B cell (primary cell): ENCODE measurements at regions not wholly inside any gene's neighbourhood (a gene's known extent, or its start where the extent isn't known, plus 50 kb on each side); places are given as distances from the start of the nearest gene placed in this dataset.

Experiments used
- EZH2 ChIP-seq: IDR thresholded peaks from 2 replicates; pipeline ENCODE4 v1.6.1; 2012; ENCODE audit warnings: borderline replicate concordance, low read depth, mild to moderate bottlenecking, moderate library complexity, low read length; ENCODE audit not compliant: insufficient read depth, poor library complexity, severe bottlenecking
- TF ChIP-seq, protein P1 (sequence below): fragments of 200-600 bp; IDR thresholded peaks from one replicate; pipeline ENCODE4 v1.8.0; 2022; ENCODE audit warnings: antibody characterized with exemption, mild to moderate bottlenecking

DNA sequence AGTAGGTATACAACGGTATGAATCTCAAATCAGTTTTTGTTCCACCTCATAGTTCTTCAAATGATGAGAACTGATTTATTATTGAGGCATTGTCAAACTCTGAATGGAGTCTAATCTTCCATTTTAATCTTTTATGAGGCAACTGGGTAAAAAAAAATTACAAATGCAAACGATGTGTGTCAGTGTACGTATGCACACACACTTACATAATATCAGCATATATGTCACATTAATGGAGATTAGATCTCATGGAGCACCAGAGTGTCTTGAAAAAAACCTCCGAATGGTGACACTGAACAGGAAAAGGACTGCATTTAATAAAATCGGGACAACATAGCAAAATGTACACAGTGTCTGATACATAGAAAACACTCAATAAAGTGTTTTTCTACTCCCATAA is 842.7 kb downstream of the EFNB2 start:
- TF ChIP-seq EZH2: no peak
- TF ChIP-seq, protein P1, sequence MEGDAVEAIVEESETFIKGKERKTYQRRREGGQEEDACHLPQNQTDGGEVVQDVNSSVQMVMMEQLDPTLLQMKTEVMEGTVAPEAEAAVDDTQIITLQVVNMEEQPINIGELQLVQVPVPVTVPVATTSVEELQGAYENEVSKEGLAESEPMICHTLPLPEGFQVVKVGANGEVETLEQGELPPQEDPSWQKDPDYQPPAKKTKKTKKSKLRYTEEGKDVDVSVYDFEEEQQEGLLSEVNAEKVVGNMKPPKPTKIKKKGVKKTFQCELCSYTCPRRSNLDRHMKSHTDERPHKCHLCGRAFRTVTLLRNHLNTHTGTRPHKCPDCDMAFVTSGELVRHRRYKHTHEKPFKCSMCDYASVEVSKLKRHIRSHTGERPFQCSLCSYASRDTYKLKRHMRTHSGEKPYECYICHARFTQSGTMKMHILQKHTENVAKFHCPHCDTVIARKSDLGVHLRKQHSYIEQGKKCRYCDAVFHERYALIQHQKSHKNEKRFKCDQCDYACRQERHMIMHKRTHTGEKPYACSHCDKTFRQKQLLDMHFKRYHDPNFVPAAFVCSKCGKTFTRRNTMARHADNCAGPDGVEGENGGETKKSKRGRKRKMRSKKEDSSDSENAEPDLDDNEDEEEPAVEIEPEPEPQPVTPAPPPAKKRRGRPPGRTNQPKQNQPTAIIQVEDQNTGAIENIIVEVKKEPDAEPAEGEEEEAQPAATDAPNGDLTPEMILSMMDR: no peak
